Vagina (tissue), 2 donors: ENCODE measurements at regions not wholly inside any gene's neighbourhood (a gene's known extent, or its start where the extent isn't known, plus 50 kb on each side); places are given as distances from the start of the nearest gene placed in this dataset.

ENCODE experiments used
- DNase-seq, 2 donors: peaks; one replicate each; pipeline ENCODE4 v3.0.0-alpha.2; 2017; ENCODE audit errors: extremely low spot score in 2 of 2
- H3K27ac ChIP-seq: fragments of 200-600 bp; sonication (generic); one replicate; pipeline ENCODE4 v1.5.1; 2019
- H3K27me3 ChIP-seq: fragments of 200-600 bp; sonication (generic); one replicate; pipeline ENCODE4 v1.5.1; 2019
- H3K36me3 ChIP-seq, 2 donors: fragments of 200-600 bp; sonication (generic); one replicate each; pipeline ENCODE4 v1.5.1; 2017 to 2019
- H3K4me1 ChIP-seq: fragments of 200-600 bp; sonication (generic); one replicate; pipeline ENCODE4 v1.5.1; 2019
- H3K4me3 ChIP-seq, 2 donors: fragments of 200-600 bp; sonication (generic); 1 replicate in 1 of 2; 2 replicates in 1 of 2; pipeline ENCODE4 v1.5.1; 2016 to 2019
- H3K9me3 ChIP-seq: fragments of 200-600 bp; sonication (generic); one replicate; pipeline ENCODE4 v1.5.1; 2019
- CTCF ChIP-seq, 3 experiments: fragments of 450-650 bp in 2 of 3; fragments of 200-600 bp in 1 of 3; sonication (generic) in 1 of 3; IDR thresholded peaks; one replicate each; pipeline ENCODE4 v1.5.1; 2017 to 2019; ENCODE audit warnings: antibody characterized with exemption in 3 of 3, mild to moderate bottlenecking in 2 of 3, moderate library complexity in 2 of 3
- POLR2A ChIP-seq, 2 donors: fragments of 450-650 bp; IDR thresholded peaks; one replicate each; pipeline ENCODE4 v1.6.1; 2017; ENCODE audit warnings: antibody characterized with exemption in 2 of 2, mild to moderate bottlenecking in 2 of 2, moderate library complexity in 2 of 2
- POLR2AphosphoS5 ChIP-seq, 2 donors: sonication (generic); formaldehyde crosslinking; IDR thresholded peaks; one replicate each; pipeline ENCODE4 v1.9.0; 2017; ENCODE audit warnings: antibody characterized with exemption in 2 of 2, mild to moderate bottlenecking in 2 of 2, low read depth in 1 of 2; ENCODE audit not compliant: insufficient read depth in 1 of 2
- intact Hi-C: fragments of 100-400 bp; cut with DNase I; formaldehyde crosslinking; loops from one replicate; pipeline ENCODE4 v1.15.1; 2023

GRCh38 chr18:43664487-43665008 is 387.3 kb upstream of the SYT4 start:
- no peak for DNase-seq
- intact Hi-C loops: no loop called here
- Histone ChIP-seq H3K4me3 (no peak overlapping the region), H3K27me3 (no peaks in the 10 kb centered on the region), H3K9me3 (no peaks in the 10 kb centered on the region), H3K4me1 (no peaks in the 10 kb centered on the region), H3K36me3 (no peaks in the 10 kb centered on the region), H3K27ac (no peak overlapping the region)
- TF ChIP-seq CTCF (IDR thresholded peaks at IDR 0.05): no peak
- no peak for TF ChIP-seq POLR2AphosphoS5 (IDR thresholded peaks at IDR 0.05; ENCODE audit: insufficient read depth in 1 of 2, low read depth in 1 of 2)
- no peak for TF ChIP-seq POLR2A (IDR thresholded peaks at IDR 0.05)

- no peaks in the 10 kb centered on the region for H3K36me3 ChIP-seq
- H3K27me3 ChIP-seq: no peaks in the 10 kb centered on the region
- no peak for DNase-seq
- no peak overlapping the region for H3K4me3 ChIP-seq
- intact Hi-C loops: no loop called here
- TF ChIP-seq POLR2AphosphoS5 (IDR thresholded peaks at IDR 0.05; ENCODE audit: insufficient read depth in 1 of 2, low read depth in 1 of 2) (no peak), POLR2A (IDR thresholded peaks at IDR 0.05) (no peak), CTCF (IDR thresholded peaks at IDR 0.05) (no peak)
- no peak overlapping the region for H3K27ac ChIP-seq
- no peaks in the 10 kb centered on the region for H3K4me1 ChIP-seq
- no peaks in the 10 kb centered on the region for H3K9me3 ChIP-seq
These were observed 388.0 kb upstream of the SYT4 start for GRCh38 chr18:43665105-43665788.

- TF ChIP-seq POLR2AphosphoS5 (IDR thresholded peaks at IDR 0.05; ENCODE audit: insufficient read depth in 1 of 2, low read depth in 1 of 2) (no peak), POLR2A (IDR thresholded peaks at IDR 0.05) (no peak), CTCF (IDR thresholded peaks at IDR 0.05) (no peak)
- intact Hi-C loops: no loop called here
- Histone ChIP-seq H3K9me3 (no peaks in the 10 kb centered on the region), H3K36me3 (no peaks in the 10 kb centered on the region), H3K4me1 (no peaks in the 10 kb centered on the region), H3K27ac (no peak overlapping the region), H3K4me3 (no peak overlapping the region), H3K27me3 (no peaks in the 10 kb centered on the region)
- DNase-seq: no peak
These were observed 391.6 kb upstream of the SYT4 start for GRCh38 chr18:43668866-43669265.

- no peak for TF ChIP-seq POLR2A (IDR thresholded peaks at IDR 0.05)
- no peak for TF ChIP-seq POLR2AphosphoS5 (IDR thresholded peaks at IDR 0.05; ENCODE audit: insufficient read depth in 1 of 2, low read depth in 1 of 2)
- no peak for TF ChIP-seq CTCF (IDR thresholded peaks at IDR 0.05)
- Histone ChIP-seq H3K27me3 (no peaks in the 10 kb centered on the region), H3K4me3 (no peak overlapping the region), H3K27ac (no peak overlapping the region), H3K36me3 (no peaks in the 10 kb centered on the region), H3K4me1 (no peaks in the 10 kb centered on the region), H3K9me3 (no peaks in the 10 kb centered on the region)
- intact Hi-C loops: no loop called here
- DNase-seq: no peak
These were observed 394.1 kb upstream of the SYT4 start for GRCh38 chr18:43671431-43671830.

- no peak for DNase-seq
- no peak for TF ChIP-seq POLR2A (IDR thresholded peaks at IDR 0.05)
- no peak for TF ChIP-seq CTCF (IDR thresholded peaks at IDR 0.05)
- TF ChIP-seq POLR2AphosphoS5 (IDR thresholded peaks at IDR 0.05; ENCODE audit: insufficient read depth in 1 of 2, low read depth in 1 of 2): no peak
- intact Hi-C loops: no loop called here
- Histone ChIP-seq H3K4me3 (no peak overlapping the region), H3K36me3 (no peaks in the 10 kb centered on the region), H3K4me1 (no peaks in the 10 kb centered on the region), H3K27ac (no peak overlapping the region), H3K27me3 (no peaks in the 10 kb centered on the region), H3K9me3 (no peaks in the 10 kb centered on the region)
These were observed 402.8 kb upstream of the SYT4 start for GRCh38 chr18:43680096-43680495.
